Karpas-422 (cell line): ENCODE measurements at regions not wholly inside any gene's neighbourhood (a gene's known extent, or its start where the extent isn't known, plus 50 kb on each side); places are given as distances from the start of the nearest gene placed in this dataset.

Experiments
- DNase-seq: peaks from one replicate; pipeline ENCODE4 v3.0.0-alpha.2; 2015
- H2AFZ ChIP-seq: fragments of 200-600 bp; sonication (generic); 2 replicates; pipeline ENCODE4 v1.6.1; 2014; ENCODE audit warnings: antibody characterized with exemption, low read length, mixed read lengths
- H3K27ac ChIP-seq: fragments of 200-600 bp; sonication (generic); 2 replicates; pipeline ENCODE4 v1.5.1; 2014; ENCODE audit warnings: mild to moderate bottlenecking, low read length, moderate library complexity
- H3K27me3 ChIP-seq: fragments of 200-600 bp; sonication (generic); 2 replicates; pipeline ENCODE4 v1.6.1; 2014; ENCODE audit warnings: low read length, mixed read lengths
- H3K36me3 ChIP-seq: fragments of 200-600 bp; sonication (generic); 2 replicates; pipeline ENCODE4 v1.6.1; 2014; ENCODE audit warnings: low read length, mixed read lengths; ENCODE audit not compliant: insufficient read depth
- H3K4me1 ChIP-seq: fragments of 200-600 bp; sonication (generic); 2 replicates; pipeline ENCODE4 v1.6.1; 2014; ENCODE audit warnings: mild to moderate bottlenecking, low read length, mixed read lengths
- H3K4me2 ChIP-seq: fragments of 200-600 bp; sonication (generic); 2 replicates; pipeline ENCODE4 v1.6.1; 2014; ENCODE audit warnings: low read length, low read depth, mild to moderate bottlenecking; ENCODE audit not compliant: poor library complexity, severe bottlenecking
- H3K4me3 ChIP-seq: fragments of 200-600 bp; sonication (generic); 2 replicates; pipeline ENCODE4 v1.5.1; 2014; ENCODE audit warnings: mild to moderate bottlenecking, antibody characterized with exemption, low read length, mixed read lengths
- H3K79me2 ChIP-seq: fragments of 200-600 bp; sonication (generic); 2 replicates; pipeline ENCODE4 v1.6.1; 2014; ENCODE audit warnings: mild to moderate bottlenecking, low read length, mixed read lengths
- H3K9ac ChIP-seq: fragments of 200-600 bp; sonication (generic); 2 replicates; pipeline ENCODE4 v1.6.0; 2014; ENCODE audit warnings: low read length
- H3K9me2 ChIP-seq: fragments of 200-600 bp; sonication (generic), shearing (Covaris generic); replicated peaks from 2 replicates; pipeline ENCODE4 v1.6.0; 2014; ENCODE audit warnings: mild to moderate bottlenecking, low read length, moderate library complexity; ENCODE audit not compliant: insufficient read depth
- H3K9me3 ChIP-seq: fragments of 300-700, 200-600 bp; sonication (generic); 2 replicates; pipeline ENCODE4 v1.6.1; 2014; ENCODE audit warnings: low read length, mixed read lengths
- H4K20me1 ChIP-seq: fragments of 200-600 bp; sonication (generic); 2 replicates; pipeline ENCODE4 v1.6.1; 2014; ENCODE audit warnings: mild to moderate bottlenecking, antibody characterized with exemption, low read length, low read depth; ENCODE audit not compliant: insufficient read depth

DNA sequence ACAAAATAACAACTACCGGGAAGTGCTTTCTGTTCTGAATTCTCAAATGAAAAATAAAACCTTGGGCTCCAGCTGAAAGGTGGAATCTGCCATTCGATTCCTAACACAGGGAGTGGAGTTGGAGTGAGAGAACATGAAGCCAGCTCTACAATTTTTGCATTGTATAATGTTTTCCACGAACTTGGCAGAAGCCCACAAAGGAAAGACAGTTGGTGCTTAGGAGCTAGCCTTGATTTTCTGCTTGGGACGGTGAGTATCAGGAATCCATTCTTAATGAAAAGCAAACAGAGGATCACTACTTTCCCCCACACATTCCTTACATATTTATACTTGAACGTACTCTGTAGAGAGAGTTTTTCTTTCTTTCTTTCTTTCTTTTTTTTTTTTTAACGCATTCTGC is 74.2 kb upstream of the FBXL7 start:
- DNase-seq: no peak
- H3K79me2 ChIP-seq: no peaks in the 10 kb centered on the region
- no peak overlapping the region for H3K4me2 ChIP-seq
- H3K4me3 ChIP-seq: no peak overlapping the region
- H3K4me1 ChIP-seq: no peaks in the 10 kb centered on the region
- peaks cover 14% of the 10 kb centered on the region for H3K9me3 ChIP-seq
- no peaks in the 10 kb centered on the region for H4K20me1 ChIP-seq
- no peaks in the 10 kb centered on the region for H3K27me3 ChIP-seq
- no peaks in the 10 kb centered on the region for H3K9me2 ChIP-seq
- no peak overlapping the region for H3K27ac ChIP-seq
- no peaks in the 10 kb centered on the region for H3K36me3 ChIP-seq
- H2AFZ ChIP-seq: no peak overlapping the region
- no peak overlapping the region for H3K9ac ChIP-seq

GRCh38 chr5:15424769-15425168 is 75.2 kb upstream of the FBXL7 start:
- H3K27me3 ChIP-seq: no peaks in the 10 kb centered on the region
- no peaks in the 10 kb centered on the region for H3K79me2 ChIP-seq
- H3K9me3 ChIP-seq: peaks cover 14% of the 10 kb centered on the region
- DNase-seq: no peak
- no peak overlapping the region for H2AFZ ChIP-seq
- H3K4me2 ChIP-seq: no peak overlapping the region
- H4K20me1 ChIP-seq: no peaks in the 10 kb centered on the region
- no peak overlapping the region for H3K4me3 ChIP-seq
- no peaks in the 10 kb centered on the region for H3K36me3 ChIP-seq
- no peak overlapping the region for H3K27ac ChIP-seq
- H3K9me2 ChIP-seq: no peaks in the 10 kb centered on the region
- H3K4me1 ChIP-seq: no peaks in the 10 kb centered on the region
- no peak overlapping the region for H3K9ac ChIP-seq

DNA sequence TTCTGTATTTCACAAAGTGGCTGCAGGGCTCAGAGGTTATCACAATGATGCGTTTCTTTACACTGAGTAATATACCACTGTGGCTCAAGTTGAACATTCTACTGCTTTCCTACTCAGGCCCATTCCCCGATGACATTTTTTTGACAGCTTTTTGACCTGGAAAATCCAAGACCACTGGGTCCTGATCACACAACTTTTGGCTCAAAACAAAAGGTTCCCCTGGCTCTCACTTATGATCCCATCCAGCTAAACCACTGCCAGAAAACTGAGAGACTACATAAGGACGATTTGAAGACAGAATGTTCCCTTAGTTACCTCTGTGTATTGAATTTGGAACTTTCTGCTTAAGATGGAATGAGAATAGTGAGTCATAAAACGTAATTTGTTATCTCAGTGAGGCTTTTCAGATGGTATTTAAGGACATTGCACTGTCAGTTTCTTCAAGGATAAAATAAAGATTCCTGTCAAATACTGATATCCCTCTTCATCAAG is 78.0 kb upstream of the FBXL7 start:
- H3K4me2 ChIP-seq: no peak overlapping the region

GRCh38 chr5:15421381-15421780 is 78.6 kb upstream of the FBXL7 start:
- Histone ChIP-seq H3K79me2 (no peaks in the 10 kb centered on the region), H3K9ac (no peak overlapping the region), H3K4me2 (no peak overlapping the region), H4K20me1 (no peaks in the 10 kb centered on the region), H3K9me3 (peaks cover 13% of the 10 kb centered on the region), H3K4me3 (no peak overlapping the region), H2AFZ (no peak overlapping the region), H3K9me2 (0 out of 2 replicates have a peak, but pooled peaks cover 4% of the 10 kb centered on the region), H3K4me1 (no peaks in the 10 kb centered on the region), H3K36me3 (no peaks in the 10 kb centered on the region), H3K27ac (no peak overlapping the region), H3K27me3 (no peaks in the 10 kb centered on the region)
- no peak for DNase-seq

More for the DNA sequence above, 78.0 kb upstream of the FBXL7 start:
- H3K27ac ChIP-seq: no peak overlapping the region
- H3K79me2 ChIP-seq: no peaks in the 10 kb centered on the region
- no peak for DNase-seq
- no peaks in the 10 kb centered on the region for H3K4me1 ChIP-seq
- H2AFZ ChIP-seq: no peak overlapping the region
- no peaks in the 10 kb centered on the region for H3K36me3 ChIP-seq
- no peaks in the 10 kb centered on the region for H3K27me3 ChIP-seq
- H3K9me3 ChIP-seq: peaks cover 13% of the 10 kb centered on the region
- no peaks in the 10 kb centered on the region for H4K20me1 ChIP-seq
- H3K9ac ChIP-seq: no peak overlapping the region
- H3K4me3 ChIP-seq: no peak overlapping the region
- 0 out of 2 replicates have a peak, but pooled peaks cover 4% of the 10 kb centered on the region for H3K9me2 ChIP-seq

DNA sequence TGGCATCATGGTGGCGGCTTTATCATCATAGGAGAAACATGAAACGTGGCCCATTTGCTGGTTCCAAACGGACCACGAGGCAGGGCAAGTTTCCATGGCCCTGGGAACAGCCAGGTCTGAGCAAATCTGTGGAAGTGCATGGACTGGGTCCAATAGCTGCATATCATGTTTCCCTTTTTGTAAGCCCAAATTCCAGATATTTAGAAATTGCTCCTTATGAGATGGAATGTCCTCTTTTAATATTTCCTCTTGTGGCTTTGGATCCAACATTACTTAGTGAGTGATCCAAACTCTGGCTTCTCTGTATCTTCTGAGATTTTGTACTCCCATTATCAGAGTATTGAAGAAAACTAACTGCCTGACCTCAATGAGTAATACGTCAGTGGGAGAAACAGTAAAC is 79.8 kb upstream of the FBXL7 start:
- H3K9me2 ChIP-seq: 0 out of 2 replicates have a peak, but pooled peaks cover 4% of the 10 kb centered on the region
- no peaks in the 10 kb centered on the region for H3K4me1 ChIP-seq
- H3K9ac ChIP-seq: no peak overlapping the region
- no peak overlapping the region for H3K27ac ChIP-seq
- H3K4me3 ChIP-seq: no peak overlapping the region
- no peaks in the 10 kb centered on the region for H3K79me2 ChIP-seq
- no peaks in the 10 kb centered on the region for H4K20me1 ChIP-seq
- H2AFZ ChIP-seq: no peak overlapping the region
- H3K9me3 ChIP-seq: peaks cover 13% of the 10 kb centered on the region
- H3K4me2 ChIP-seq: no peak overlapping the region
- no peaks in the 10 kb centered on the region for H3K27me3 ChIP-seq
- DNase-seq: no peak
- no peaks in the 10 kb centered on the region for H3K36me3 ChIP-seq

GRCh38 chr5:15417156-15417555 is 82.8 kb upstream of the FBXL7 start:
- Histone ChIP-seq H3K36me3 (no peaks in the 10 kb centered on the region), H3K9me3 (peaks cover 18% of the 10 kb centered on the region), H3K79me2 (no peaks in the 10 kb centered on the region), H2AFZ (no peak overlapping the region), H3K4me3 (no peak overlapping the region), H3K27ac (no peak overlapping the region), H4K20me1 (no peaks in the 10 kb centered on the region), H3K9ac (no peak overlapping the region), H3K9me2 (0 out of 2 replicates have a peak, but pooled peaks cover 4% of the 10 kb centered on the region), H3K4me2 (no peak overlapping the region), H3K4me1 (no peaks in the 10 kb centered on the region), H3K27me3 (no peaks in the 10 kb centered on the region)
- no peak for DNase-seq

DNA sequence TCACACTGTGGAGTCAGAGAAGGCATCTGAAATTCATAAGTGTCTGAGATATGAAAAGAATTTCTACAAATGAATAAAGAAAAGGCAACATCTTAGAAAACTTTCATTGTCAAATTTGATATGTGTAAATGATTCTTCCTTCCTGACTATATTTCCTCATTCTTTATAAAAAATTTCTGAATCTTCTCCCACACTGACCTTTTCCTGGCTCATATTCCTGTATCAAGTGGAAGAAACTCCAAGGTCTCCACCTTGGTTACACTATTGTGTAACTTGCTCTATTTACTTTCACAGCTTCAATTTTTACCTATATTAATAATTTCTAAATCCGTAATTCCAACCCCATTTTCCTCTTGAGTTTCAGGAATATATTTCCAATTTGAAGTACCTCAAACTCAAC is 93.5 kb upstream of the FBXL7 start:
- no peak overlapping the region for H3K4me3 ChIP-seq
- H2AFZ ChIP-seq: no peak overlapping the region
- H3K9ac ChIP-seq: no peak overlapping the region
- H3K36me3 ChIP-seq: no peaks in the 10 kb centered on the region
- H3K27ac ChIP-seq: no peak overlapping the region
- H4K20me1 ChIP-seq: no peaks in the 10 kb centered on the region
- H3K9me2 ChIP-seq: no peaks in the 10 kb centered on the region
- no peaks in the 10 kb centered on the region for H3K27me3 ChIP-seq
- peaks cover 18% of the 10 kb centered on the region for H3K9me3 ChIP-seq
- H3K4me2 ChIP-seq: no peak overlapping the region
- no peak for DNase-seq
- H3K4me1 ChIP-seq: no peaks in the 10 kb centered on the region
- H3K79me2 ChIP-seq: no peaks in the 10 kb centered on the region

GRCh38 chr5:15393146-15393545 is 106.8 kb upstream of the FBXL7 start:
- Histone ChIP-seq H2AFZ (no peak overlapping the region), H3K27ac (no peak overlapping the region), H3K4me2 (no peak overlapping the region), H3K4me3 (no peak overlapping the region), H3K4me1 (no peaks in the 10 kb centered on the region), H3K36me3 (no peaks in the 10 kb centered on the region), H3K9me2 (no peaks in the 10 kb centered on the region), H3K27me3 (no peaks in the 10 kb centered on the region), H3K9ac (no peak overlapping the region), H4K20me1 (no peaks in the 10 kb centered on the region), H3K79me2 (no peaks in the 10 kb centered on the region), H3K9me3 (peaks cover 12% of the 10 kb centered on the region)
- no peak for DNase-seq
